SK-N-SH treated with all-trans-retinoic acid at 6 μM for 48 hours (cell line): ENCODE measurements at regions not wholly inside any gene's neighbourhood (a gene's known extent, or its start where the extent isn't known, plus 50 kb on each side); places are given as distances from the start of the nearest gene placed in this dataset.

ENCODE experiments used
- ATAC-seq: fragments of 200-7000 bp; cut with Tn5 transposase; 3 replicates; pipeline ENCODE4 v1.9.1; 2020; ENCODE audit warnings: mild to moderate bottlenecking, moderate library complexity
- ARNTL ChIP-seq: fragments of 450-650 bp; formaldehyde crosslinking; IDR thresholded peaks from 2 replicates; pipeline ENCODE4 v1.5.0; 2020; ENCODE audit warnings: low read depth, mild to moderate bottlenecking, moderate library complexity, borderline replicate concordance
- BACH2 ChIP-seq: fragments of 250-450 bp; sonication (Bioruptor Pico); IDR thresholded peaks from 2 replicates; pipeline ENCODE4 v1.9.0; 2021; ENCODE audit warnings: mild to moderate bottlenecking, borderline replicate concordance
- CSDC2 ChIP-seq: fragments of 250-450 bp; sonication (Bioruptor Pico); IDR thresholded peaks from 2 replicates; pipeline ENCODE4 v1.5.0; 2020; ENCODE audit warnings: mild to moderate bottlenecking, moderate library complexity
- ESRRG ChIP-seq: fragments of 250-450 bp; sonication (Bioruptor Pico); IDR thresholded peaks from 2 replicates; pipeline ENCODE4 v1.6.1; 2021; ENCODE audit warnings: mild to moderate bottlenecking
- GLIS3 ChIP-seq: fragments of 250-450 bp; sonication (Bioruptor Pico); IDR thresholded peaks from 2 replicates; pipeline ENCODE4 v1.5.0; 2020; ENCODE audit warnings: mild to moderate bottlenecking, moderate library complexity
- ISL1 ChIP-seq: fragments of 250-450 bp; sonication (Bioruptor Pico); IDR thresholded peaks from 2 replicates; pipeline ENCODE4 v2.1.2; 2022; ENCODE audit warnings: mild to moderate bottlenecking, moderate library complexity
- PPARA ChIP-seq: fragments of 250-450 bp; sonication (Bioruptor Pico); IDR thresholded peaks from 2 replicates; pipeline ENCODE4 v1.5.0; 2020; ENCODE audit warnings: mild to moderate bottlenecking, borderline replicate concordance
- SNAI2 ChIP-seq: fragments of 250-450 bp; sonication (Bioruptor Pico); IDR thresholded peaks from 2 replicates; pipeline ENCODE4 v1.5.0; 2020; ENCODE audit warnings: mild to moderate bottlenecking, moderate library complexity
- TCF4 ChIP-seq: fragments of 250-450 bp; sonication (Bioruptor Pico); IDR thresholded peaks from 2 replicates; pipeline ENCODE4 v1.8.0; 2021; ENCODE audit warnings: mild to moderate bottlenecking, moderate library complexity, borderline replicate concordance
- TOX ChIP-seq: fragments of 250-450 bp; sonication (Bioruptor Pico); IDR thresholded peaks from 2 replicates; pipeline ENCODE4 v1.8.0; 2021; ENCODE audit warnings: mild to moderate bottlenecking, moderate library complexity, borderline replicate concordance
- ZFP3 ChIP-seq: fragments of 250-450 bp; sonication (Bioruptor Pico); IDR thresholded peaks from 2 replicates; pipeline ENCODE4 v1.5.0; 2020; ENCODE audit warnings: mild to moderate bottlenecking, moderate library complexity
- ZFP30 ChIP-seq: fragments of 450-650 bp; formaldehyde crosslinking; IDR thresholded peaks from 2 replicates; pipeline ENCODE4 v1.5.0; 2022; ENCODE audit warnings: mild to moderate bottlenecking, moderate library complexity
- ZNF565 ChIP-seq: fragments of 450-650 bp; formaldehyde crosslinking; conservative IDR thresholded peaks from 2 replicates; pipeline ENCODE4 v1.5.0; 2020; ENCODE audit warnings: low read depth, mild to moderate bottlenecking, moderate library complexity
- ZNF70 ChIP-seq: fragments of 450-650 bp; formaldehyde crosslinking; IDR thresholded peaks from 2 replicates; pipeline ENCODE4 v1.5.0; 2020; ENCODE audit warnings: mild to moderate bottlenecking, moderate library complexity
- ZNF8 ChIP-seq: fragments of 450-650 bp; formaldehyde crosslinking; IDR thresholded peaks from 2 replicates; pipeline ENCODE4 v1.5.0; 2020; ENCODE audit warnings: mild to moderate bottlenecking, moderate library complexity
- TF ChIP-seq, protein P1 (sequence below): fragments of 250-450 bp; sonication (Bioruptor Pico); IDR thresholded peaks from 2 replicates; pipeline ENCODE4 v1.5.1; 2021; ENCODE audit warnings: mild to moderate bottlenecking, moderate library complexity
- TF ChIP-seq, protein P2 (sequence below): fragments of 250-450 bp; sonication (Bioruptor Pico); IDR thresholded peaks from 2 replicates; pipeline ENCODE4 v1.8.0; 2021; ENCODE audit warnings: low read depth, mild to moderate bottlenecking, moderate library complexity, borderline replicate concordance
- TF ChIP-seq, protein P3 (sequence below): fragments of 250-450 bp; sonication (Bioruptor Pico); IDR thresholded peaks from 2 replicates; pipeline ENCODE4 v1.5.1; 2020; ENCODE audit warnings: low read depth, mild to moderate bottlenecking, moderate library complexity
- TF ChIP-seq, protein P4 (sequence below): fragments of 250-450 bp; sonication (Bioruptor Pico); IDR thresholded peaks from 2 replicates; pipeline ENCODE4 v1.5.0; 2020; ENCODE audit warnings: mild to moderate bottlenecking, moderate library complexity
- TF ChIP-seq, protein P5 (sequence below): fragments of 250-450 bp; sonication (Bioruptor Pico); IDR thresholded peaks from 2 replicates; pipeline ENCODE4 v1.8.0; 2020; ENCODE audit warnings: mild to moderate bottlenecking, moderate library complexity, borderline replicate concordance

DNA sequence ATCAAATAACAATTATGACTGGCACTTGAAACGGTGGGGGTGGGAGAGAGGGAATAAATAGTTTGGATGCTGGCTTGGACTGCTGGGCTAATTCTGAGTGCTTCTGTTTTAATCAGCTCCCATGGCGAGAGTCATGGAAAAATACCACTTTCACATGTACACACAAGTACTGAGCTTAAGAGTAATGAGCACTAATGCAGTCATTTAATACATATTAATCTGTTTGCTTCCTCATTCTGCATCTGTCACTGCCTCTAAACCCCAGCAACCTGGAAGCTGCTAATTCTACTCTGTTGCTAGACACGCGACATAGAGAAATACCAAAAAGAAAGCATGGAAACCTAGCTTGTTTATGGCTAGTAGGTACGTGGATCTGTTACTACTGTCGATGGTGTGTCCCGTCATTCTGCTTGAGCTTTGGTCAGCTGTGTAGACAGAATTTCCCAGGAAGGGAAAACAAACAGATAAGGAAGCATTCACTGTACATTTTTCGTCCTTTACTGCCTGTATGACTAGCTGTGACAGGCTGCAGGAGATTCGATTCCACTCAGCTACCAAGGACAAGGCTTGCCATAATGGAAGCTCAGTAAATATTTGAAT, 238.8 kb downstream of the BAMBI start:
- no peak for ATAC-seq
- TF ChIP-seq ZFP30 (CRISPR knock-in tag) (no peak), ISL1 (no peak), TOX (CRISPR knock-in tag) (no peak), TCF4 (no peak), PPARA (no peak), GLIS3 (CRISPR knock-in tag) (no peak), ARNTL (no peak), BACH2 (CRISPR knock-in tag) (no peak), ZNF8 (CRISPR knock-in tag) (no peak), ZNF70 (CRISPR knock-in tag) (no peak), SNAI2 (CRISPR knock-in tag) (no peak), ZNF565 (no peak), CSDC2 (CRISPR knock-in tag) (no peak)
- TF ChIP-seq, protein P1, sequence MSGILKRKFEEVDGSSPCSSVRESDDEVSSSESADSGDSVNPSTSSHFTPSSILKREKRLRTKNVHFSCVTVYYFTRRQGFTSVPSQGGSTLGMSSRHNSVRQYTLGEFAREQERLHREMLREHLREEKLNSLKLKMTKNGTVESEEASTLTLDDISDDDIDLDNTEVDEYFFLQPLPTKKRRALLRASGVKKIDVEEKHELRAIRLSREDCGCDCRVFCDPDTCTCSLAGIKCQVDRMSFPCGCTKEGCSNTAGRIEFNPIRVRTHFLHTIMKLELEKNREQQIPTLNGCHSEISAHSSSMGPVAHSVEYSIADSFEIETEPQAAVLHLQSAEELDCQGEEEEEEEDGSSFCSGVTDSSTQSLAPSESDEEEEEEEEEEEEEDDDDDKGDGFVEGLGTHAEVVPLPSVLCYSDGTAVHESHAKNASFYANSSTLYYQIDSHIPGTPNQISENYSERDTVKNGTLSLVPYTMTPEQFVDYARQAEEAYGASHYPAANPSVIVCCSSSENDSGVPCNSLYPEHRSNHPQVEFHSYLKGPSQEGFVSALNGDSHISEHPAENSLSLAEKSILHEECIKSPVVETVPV (CRISPR knock-in tag) = no peak
- TF ChIP-seq, all 23 proteins: peak for 0

DNA sequence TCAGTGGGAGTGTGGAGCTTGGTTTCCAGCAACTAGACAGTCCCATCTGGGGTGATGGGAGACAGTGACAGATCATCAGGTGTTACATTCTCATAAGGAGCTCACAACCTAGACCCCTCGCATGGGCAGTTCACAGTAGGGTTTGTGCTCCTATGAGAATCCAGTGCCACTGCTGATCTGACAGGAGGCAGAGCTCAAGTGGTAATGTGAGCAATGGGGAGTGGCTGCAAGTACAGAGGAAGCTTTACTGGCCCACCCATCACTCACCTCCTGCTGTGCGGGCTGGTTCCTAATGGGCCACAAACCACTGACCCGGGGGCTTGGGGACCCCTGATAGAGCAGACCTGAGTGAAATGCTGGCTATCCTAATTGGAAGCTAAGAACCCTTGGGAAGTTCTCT, 242.8 kb downstream of the BAMBI start:
- no peak for ATAC-seq
- TF ChIP-seq ZFP30 (CRISPR knock-in tag) (no peak), ISL1 (no peak), BACH2 (CRISPR knock-in tag) (no peak), TCF4 (no peak), ZNF70 (CRISPR knock-in tag) (no peak), ZFP3 (CRISPR knock-in tag) (no peak), ESRRG (CRISPR knock-in tag) (no peak), GLIS3 (CRISPR knock-in tag) (no peak)
- TF ChIP-seq, protein P2, sequence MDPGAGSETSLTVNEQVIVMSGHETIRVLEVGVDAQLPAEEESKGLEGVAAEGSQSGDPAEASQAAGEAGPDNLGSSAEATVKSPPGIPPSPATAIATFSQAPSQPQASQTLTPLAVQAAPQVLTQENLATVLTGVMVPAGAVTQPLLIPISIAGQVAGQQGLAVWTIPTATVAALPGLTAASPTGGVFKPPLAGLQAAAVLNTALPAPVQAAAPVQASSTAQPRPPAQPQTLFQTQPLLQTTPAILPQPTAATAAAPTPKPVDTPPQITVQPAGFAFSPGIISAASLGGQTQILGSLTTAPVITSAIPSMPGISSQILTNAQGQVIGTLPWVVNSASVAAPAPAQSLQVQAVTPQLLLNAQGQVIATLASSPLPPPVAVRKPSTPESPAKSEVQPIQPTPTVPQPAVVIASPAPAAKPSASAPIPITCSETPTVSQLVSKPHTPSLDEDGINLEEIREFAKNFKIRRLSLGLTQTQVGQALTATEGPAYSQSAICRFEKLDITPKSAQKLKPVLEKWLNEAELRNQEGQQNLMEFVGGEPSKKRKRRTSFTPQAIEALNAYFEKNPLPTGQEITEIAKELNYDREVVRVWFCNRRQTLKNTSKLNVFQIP (CRISPR knock-in tag) = no peak
- TF ChIP-seq, protein P3, sequence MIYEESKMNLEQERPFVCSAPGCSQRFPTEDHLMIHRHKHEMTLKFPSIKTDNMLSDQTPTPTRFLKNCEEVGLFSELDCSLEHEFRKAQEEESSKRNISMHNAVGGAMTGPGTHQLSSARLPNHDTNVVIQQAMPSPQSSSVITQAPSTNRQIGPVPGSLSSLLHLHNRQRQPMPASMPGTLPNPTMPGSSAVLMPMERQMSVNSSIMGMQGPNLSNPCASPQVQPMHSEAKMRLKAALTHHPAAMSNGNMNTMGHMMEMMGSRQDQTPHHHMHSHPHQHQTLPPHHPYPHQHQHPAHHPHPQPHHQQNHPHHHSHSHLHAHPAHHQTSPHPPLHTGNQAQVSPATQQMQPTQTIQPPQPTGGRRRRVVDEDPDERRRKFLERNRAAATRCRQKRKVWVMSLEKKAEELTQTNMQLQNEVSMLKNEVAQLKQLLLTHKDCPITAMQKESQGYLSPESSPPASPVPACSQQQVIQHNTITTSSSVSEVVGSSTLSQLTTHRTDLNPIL (CRISPR knock-in tag) = no peak
- TF ChIP-seq, protein P4, sequence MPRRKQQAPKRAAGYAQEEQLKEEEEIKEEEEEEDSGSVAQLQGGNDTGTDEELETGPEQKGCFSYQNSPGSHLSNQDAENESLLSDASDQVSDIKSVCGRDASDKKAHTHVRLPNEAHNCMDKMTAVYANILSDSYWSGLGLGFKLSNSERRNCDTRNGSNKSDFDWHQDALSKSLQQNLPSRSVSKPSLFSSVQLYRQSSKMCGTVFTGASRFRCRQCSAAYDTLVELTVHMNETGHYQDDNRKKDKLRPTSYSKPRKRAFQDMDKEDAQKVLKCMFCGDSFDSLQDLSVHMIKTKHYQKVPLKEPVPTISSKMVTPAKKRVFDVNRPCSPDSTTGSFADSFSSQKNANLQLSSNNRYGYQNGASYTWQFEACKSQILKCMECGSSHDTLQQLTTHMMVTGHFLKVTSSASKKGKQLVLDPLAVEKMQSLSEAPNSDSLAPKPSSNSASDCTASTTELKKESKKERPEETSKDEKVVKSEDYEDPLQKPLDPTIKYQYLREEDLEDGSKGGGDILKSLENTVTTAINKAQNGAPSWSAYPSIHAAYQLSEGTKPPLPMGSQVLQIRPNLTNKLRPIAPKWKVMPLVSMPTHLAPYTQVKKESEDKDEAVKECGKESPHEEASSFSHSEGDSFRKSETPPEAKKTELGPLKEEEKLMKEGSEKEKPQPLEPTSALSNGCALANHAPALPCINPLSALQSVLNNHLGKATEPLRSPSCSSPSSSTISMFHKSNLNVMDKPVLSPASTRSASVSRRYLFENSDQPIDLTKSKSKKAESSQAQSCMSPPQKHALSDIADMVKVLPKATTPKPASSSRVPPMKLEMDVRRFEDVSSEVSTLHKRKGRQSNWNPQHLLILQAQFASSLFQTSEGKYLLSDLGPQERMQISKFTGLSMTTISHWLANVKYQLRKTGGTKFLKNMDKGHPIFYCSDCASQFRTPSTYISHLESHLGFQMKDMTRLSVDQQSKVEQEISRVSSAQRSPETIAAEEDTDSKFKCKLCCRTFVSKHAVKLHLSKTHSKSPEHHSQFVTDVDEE (CRISPR knock-in tag) = no peak
- TF ChIP-seq, protein P1 (CRISPR knock-in tag) = no peak
- TF ChIP-seq, protein P5, sequence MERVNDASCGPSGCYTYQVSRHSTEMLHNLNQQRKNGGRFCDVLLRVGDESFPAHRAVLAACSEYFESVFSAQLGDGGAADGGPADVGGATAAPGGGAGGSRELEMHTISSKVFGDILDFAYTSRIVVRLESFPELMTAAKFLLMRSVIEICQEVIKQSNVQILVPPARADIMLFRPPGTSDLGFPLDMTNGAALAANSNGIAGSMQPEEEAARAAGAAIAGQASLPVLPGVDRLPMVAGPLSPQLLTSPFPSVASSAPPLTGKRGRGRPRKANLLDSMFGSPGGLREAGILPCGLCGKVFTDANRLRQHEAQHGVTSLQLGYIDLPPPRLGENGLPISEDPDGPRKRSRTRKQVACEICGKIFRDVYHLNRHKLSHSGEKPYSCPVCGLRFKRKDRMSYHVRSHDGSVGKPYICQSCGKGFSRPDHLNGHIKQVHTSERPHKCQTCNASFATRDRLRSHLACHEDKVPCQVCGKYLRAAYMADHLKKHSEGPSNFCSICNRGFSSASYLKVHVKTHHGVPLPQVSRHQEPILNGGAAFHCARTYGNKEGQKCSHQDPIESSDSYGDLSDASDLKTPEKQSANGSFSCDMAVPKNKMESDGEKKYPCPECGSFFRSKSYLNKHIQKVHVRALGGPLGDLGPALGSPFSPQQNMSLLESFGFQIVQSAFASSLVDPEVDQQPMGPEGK (CRISPR knock-in tag) = no peak
